ENCODE measurements at regions not wholly inside any gene's neighbourhood (a gene's known extent, or its start where the extent isn't known, plus 50 kb on each side); places are given as distances from the start of the nearest gene placed in this dataset.

DNA sequence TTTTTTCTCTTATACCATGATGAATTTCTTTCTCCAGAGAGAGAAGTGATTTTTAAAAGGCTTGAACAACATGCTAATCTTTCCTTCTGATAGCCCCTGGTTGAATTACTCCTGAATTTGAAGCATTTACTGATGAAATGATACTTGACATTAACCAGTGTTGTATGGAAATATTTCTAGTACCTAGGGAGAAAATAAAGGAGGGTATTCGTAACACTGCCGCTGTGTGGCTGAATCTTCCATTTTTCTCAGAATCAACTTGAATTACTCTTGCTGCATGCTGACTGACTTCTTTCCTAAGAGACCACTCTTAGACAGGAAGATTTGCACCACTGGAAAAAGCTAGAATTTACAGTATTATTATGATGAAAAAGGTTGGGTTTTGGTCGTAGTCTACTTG lies 118.3 kb downstream of the FAT3 start:
- no peak for DNase-seq (ENCODE audit: low read depth in 2 of 2)
- H3K4me1 ChIP-seq (ENCODE audit: control insufficient read depth, extremely low read depth, insufficient read depth, low read length), result no peaks in the 10 kb centered on the region

DNA sequence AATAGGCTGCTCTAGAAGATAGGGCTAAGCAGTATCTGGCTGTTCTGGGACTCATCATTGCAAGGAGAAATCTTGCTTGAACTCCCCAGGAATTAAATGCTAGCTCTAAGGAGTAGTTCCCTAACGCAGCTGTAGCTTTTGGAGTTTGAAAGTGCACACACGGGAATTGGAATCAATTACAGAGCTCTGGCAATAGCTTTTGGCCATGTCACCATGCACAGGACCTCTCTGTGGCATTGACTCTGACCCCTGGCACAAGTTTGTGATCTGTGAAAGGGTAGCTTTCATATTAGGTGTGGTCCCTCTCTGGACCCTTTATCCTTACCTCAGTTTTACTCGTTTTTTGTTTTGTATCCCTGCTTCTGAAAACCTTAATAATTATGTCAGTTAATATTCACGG lies 121.6 kb downstream of the FAT3 start:
- H3K4me1 ChIP-seq (ENCODE audit: control insufficient read depth, extremely low read depth, insufficient read depth, low read length), result no peaks in the 10 kb centered on the region
- no peak for DNase-seq (ENCODE audit: low read depth in 2 of 2)
- no peak overlapping the region for H2AFZ ChIP-seq (ENCODE audit: low read length)
- H3K79me2 ChIP-seq (ENCODE audit: control insufficient read depth, insufficient read depth, low read length), result no peaks in the 10 kb centered on the region
- no peak overlapping the region for H3K4me3 ChIP-seq (replicated peaks in 1 of 4; ENCODE audit: control extremely low read depth in 1 of 4, insufficient read depth in 1 of 4, low read depth in 3 of 4, low read length in 4 of 4)
- H3K36me3 ChIP-seq (ENCODE audit: control insufficient read depth, insufficient read depth, low read length), result no peaks in the 10 kb centered on the region
- H4K20me1 ChIP-seq (ENCODE audit: control insufficient read depth, extremely low read depth, insufficient read depth, low read length), result no peaks in the 10 kb centered on the region
- TF ChIP-seq, protein P1, sequence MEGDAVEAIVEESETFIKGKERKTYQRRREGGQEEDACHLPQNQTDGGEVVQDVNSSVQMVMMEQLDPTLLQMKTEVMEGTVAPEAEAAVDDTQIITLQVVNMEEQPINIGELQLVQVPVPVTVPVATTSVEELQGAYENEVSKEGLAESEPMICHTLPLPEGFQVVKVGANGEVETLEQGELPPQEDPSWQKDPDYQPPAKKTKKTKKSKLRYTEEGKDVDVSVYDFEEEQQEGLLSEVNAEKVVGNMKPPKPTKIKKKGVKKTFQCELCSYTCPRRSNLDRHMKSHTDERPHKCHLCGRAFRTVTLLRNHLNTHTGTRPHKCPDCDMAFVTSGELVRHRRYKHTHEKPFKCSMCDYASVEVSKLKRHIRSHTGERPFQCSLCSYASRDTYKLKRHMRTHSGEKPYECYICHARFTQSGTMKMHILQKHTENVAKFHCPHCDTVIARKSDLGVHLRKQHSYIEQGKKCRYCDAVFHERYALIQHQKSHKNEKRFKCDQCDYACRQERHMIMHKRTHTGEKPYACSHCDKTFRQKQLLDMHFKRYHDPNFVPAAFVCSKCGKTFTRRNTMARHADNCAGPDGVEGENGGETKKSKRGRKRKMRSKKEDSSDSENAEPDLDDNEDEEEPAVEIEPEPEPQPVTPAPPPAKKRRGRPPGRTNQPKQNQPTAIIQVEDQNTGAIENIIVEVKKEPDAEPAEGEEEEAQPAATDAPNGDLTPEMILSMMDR (conservative IDR thresholded peaks at IDR 0.05 in 1 of 2, IDR thresholded peaks at IDR 0.05 in 1 of 2; ENCODE audit: low read depth in 1 of 2, low read length in 2 of 2), result no peak
- no peak for TF ChIP-seq EZH2 (IDR thresholded peaks at IDR 0.05; ENCODE audit: low read length, missing control alignments)
- no peaks in the 10 kb centered on the region for H3K27me3 ChIP-seq (ENCODE audit: control insufficient read depth, insufficient read depth, low read length)
- no peak overlapping the region for H3K27ac ChIP-seq (ENCODE audit: insufficient read depth, low read length)
- no peak overlapping the region for H3K9ac ChIP-seq (ENCODE audit: insufficient read depth, low read length)
- no peak overlapping the region for H3K4me2 ChIP-seq (ENCODE audit: extremely low read depth, insufficient read depth, low read length)
- H3K9me3 ChIP-seq (ENCODE audit: control insufficient read depth, insufficient read depth, low read depth, low read length), result no peaks in the 10 kb centered on the region

More for the DNA sequence above, 118.3 kb downstream of the FAT3 start:
- no peak overlapping the region for H2AFZ ChIP-seq (ENCODE audit: low read length)
- H3K9ac ChIP-seq (ENCODE audit: insufficient read depth, low read length), result no peak overlapping the region
- no peaks in the 10 kb centered on the region for H3K79me2 ChIP-seq (ENCODE audit: control insufficient read depth, insufficient read depth, low read length)
- no peaks in the 10 kb centered on the region for H3K9me3 ChIP-seq (ENCODE audit: control insufficient read depth, insufficient read depth, low read depth, low read length)
- H3K4me3 ChIP-seq (replicated peaks in 1 of 4; ENCODE audit: control extremely low read depth in 1 of 4, insufficient read depth in 1 of 4, low read depth in 3 of 4, low read length in 4 of 4), result no peak overlapping the region
- no peaks in the 10 kb centered on the region for H4K20me1 ChIP-seq (ENCODE audit: control insufficient read depth, extremely low read depth, insufficient read depth, low read length)
- no peak overlapping the region for H3K4me2 ChIP-seq (ENCODE audit: extremely low read depth, insufficient read depth, low read length)
- no peaks in the 10 kb centered on the region for H3K27me3 ChIP-seq (ENCODE audit: control insufficient read depth, insufficient read depth, low read length)
- no peaks in the 10 kb centered on the region for H3K36me3 ChIP-seq (ENCODE audit: control insufficient read depth, insufficient read depth, low read length)
- no peak overlapping the region for H3K27ac ChIP-seq (ENCODE audit: insufficient read depth, low read length)
- TF ChIP-seq, protein P1 (conservative IDR thresholded peaks at IDR 0.05 in 1 of 2, IDR thresholded peaks at IDR 0.05 in 1 of 2; ENCODE audit: low read depth in 1 of 2, low read length in 2 of 2), result no peak
- no peak for TF ChIP-seq EZH2 (IDR thresholded peaks at IDR 0.05; ENCODE audit: low read length, missing control alignments)

DNA sequence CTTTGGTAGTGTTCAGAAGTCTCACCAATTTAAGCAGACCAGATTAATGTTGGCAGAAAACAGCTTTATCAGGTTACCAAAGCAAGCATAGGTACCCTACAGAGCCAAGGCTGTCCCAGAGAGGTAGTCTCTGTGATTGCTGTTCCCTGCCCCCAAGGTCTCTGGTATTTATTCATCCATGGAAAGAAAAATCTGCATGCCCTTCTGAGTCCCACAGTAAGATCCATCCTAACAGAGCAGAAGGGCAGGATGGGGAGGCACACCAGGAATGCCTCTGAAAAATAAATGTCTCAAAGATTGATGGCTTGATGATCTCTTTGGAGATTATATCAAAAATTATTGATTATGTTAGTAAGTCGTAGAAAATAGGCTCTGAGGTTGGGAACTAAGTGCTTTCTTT lies 122.8 kb downstream of the FAT3 start:
- Histone ChIP-seq H2AFZ (ENCODE audit: low read length) (no peak overlapping the region), H4K20me1 (ENCODE audit: control insufficient read depth, extremely low read depth, insufficient read depth, low read length) (no peaks in the 10 kb centered on the region), H3K27ac (ENCODE audit: insufficient read depth, low read length) (no peak overlapping the region), H3K4me1 (ENCODE audit: control insufficient read depth, extremely low read depth, insufficient read depth, low read length) (no peaks in the 10 kb centered on the region), H3K4me3 (replicated peaks in 1 of 4; ENCODE audit: control extremely low read depth in 1 of 4, insufficient read depth in 1 of 4, low read depth in 3 of 4, low read length in 4 of 4) (no peak overlapping the region), H3K9me3 (ENCODE audit: control insufficient read depth, insufficient read depth, low read depth, low read length) (no peaks in the 10 kb centered on the region), H3K9ac (ENCODE audit: insufficient read depth, low read length) (no peak overlapping the region), H3K27me3 (ENCODE audit: control insufficient read depth, insufficient read depth, low read length) (no peaks in the 10 kb centered on the region), H3K79me2 (ENCODE audit: control insufficient read depth, insufficient read depth, low read length) (no peaks in the 10 kb centered on the region), H3K36me3 (ENCODE audit: control insufficient read depth, insufficient read depth, low read length) (no peaks in the 10 kb centered on the region), H3K4me2 (ENCODE audit: extremely low read depth, insufficient read depth, low read length) (no peak overlapping the region)
- DNase-seq (ENCODE audit: low read depth in 2 of 2), result no peak
- TF ChIP-seq, protein P1 (conservative IDR thresholded peaks at IDR 0.05 in 1 of 2, IDR thresholded peaks at IDR 0.05 in 1 of 2; ENCODE audit: low read depth in 1 of 2, low read length in 2 of 2), result no peak
- TF ChIP-seq EZH2 (IDR thresholded peaks at IDR 0.05; ENCODE audit: low read length, missing control alignments), result no peak
